ENCODE measurements at regions not wholly inside any gene's neighbourhood (a gene's known extent, or its start where the extent isn't known, plus 50 kb on each side); places are given as distances from the start of the nearest gene placed in this dataset.
"Not testable (repeated sequence)": the region's sequence is repeated elsewhere in the genome, so short reads cannot be mapped to it uniquely, and the experiment has no call there.

DNA sequence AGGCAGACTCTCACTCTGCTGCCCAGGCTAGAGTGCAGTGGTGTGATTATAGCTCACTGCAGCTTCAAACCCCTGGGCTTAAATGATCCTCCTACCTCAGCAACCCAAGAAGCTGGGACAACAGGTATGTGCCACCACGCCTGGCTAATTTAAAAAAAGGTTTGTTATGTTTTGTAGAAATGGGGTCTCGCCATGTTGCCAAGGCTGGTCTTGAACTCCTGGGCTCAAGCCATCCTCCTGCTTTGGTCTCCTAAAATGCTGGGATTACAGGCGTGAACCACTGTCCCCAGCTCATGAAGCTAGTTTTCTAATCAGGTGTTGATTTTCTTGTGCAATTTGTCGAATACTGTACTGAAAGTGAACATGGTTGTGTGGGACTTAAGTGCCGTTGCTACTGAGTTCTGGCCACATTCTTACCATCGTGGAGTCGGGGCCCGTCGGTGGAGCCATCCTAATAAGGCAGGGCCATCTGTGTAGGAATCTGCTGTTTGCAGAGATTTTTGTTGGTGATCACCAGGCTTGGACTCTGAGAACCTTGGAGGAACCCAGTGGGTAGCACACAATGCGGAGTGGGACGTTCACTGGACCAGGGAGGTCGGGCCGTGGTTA is 193.2 kb downstream of the GOLGA6L6 start:
- intact Hi-C loops (cut with micrococcal nuclease): no loop called here

GRCh38 chr15:20346082-20346805 is 195.4 kb downstream of the GOLGA6L6 start:
- intact Hi-C loops (cut with micrococcal nuclease): no loop called here

DNA sequence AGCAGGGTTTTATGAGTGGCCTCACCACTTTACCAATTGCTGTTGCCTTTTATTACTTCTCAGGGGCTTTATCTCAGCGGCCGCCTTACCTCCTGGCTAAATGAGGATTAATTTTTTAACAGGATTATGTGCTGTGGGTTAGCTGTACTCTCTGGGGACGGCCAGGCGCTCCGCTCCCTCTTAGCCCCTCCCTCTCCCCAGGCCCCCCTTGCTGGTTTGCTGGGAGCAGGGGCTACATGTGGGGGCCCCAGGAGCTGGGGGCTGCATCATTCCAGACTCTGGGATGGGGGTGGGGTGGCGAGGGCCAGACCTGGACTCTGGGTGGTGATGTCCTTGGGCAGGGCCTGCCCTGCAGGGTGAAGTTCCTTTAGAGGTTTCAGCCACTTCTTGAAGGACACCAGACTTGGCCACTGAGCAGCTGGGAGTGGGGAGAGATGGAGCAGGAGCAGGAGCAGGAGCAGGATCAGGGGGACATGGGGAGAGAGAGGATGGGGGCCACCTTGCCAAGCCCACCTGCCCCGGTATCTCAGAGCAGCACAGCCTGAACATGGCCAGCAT is 196.1 kb downstream of the GOLGA6L6 start:
- intact Hi-C loops (cut with micrococcal nuclease): no loop called here

- intact Hi-C loops (cut with micrococcal nuclease): no loop called here
Observed at GRCh38 chr15:20344601-20345400, 196.8 kb downstream of the GOLGA6L6 start.

GRCh38 chr15:20343395-20344211 is 198.0 kb downstream of the GOLGA6L6 start:
- intact Hi-C loops (cut with micrococcal nuclease): not testable (repeated sequence)

DNA sequence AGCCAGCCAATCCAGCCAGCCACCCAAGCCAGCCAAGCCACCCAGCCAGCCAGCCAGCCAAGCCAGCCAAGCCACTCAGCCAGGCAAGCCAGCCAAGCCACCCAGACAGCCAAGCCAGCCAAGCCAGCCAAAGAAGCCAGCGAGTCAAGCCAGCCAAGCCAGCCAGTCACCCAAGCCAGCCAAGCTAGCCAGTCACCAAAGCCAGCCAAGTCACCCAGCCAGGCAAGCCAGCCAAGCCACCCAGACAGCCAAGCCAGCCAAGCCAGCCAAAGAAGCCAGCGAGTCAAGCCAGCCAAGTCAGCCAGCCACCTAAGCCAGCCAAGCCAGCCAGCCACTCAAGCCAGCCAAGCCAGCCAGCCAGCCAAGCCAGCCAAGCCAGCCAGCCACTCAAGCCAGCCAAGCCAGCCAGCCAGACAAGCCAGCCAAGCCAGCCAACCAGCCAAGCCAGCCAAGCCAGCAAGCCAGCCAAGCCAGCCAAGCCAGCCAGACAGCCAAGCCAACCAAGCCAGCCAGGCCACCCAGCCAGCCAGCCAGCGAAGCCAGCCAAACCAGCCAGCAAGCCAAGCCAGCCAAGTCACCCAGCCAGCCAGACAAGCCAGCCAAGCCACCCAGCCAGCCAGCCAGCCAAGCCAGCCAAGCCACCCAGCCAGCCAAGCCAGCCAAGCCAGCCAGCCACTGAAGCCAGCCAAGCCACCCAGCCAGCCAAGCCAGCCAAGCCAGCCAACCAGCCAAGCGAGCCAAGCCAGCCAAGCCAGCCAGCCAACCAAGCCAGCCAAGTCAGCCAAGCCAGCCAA is 198.8 kb downstream of the GOLGA6L6 start:
- intact Hi-C loops (cut with micrococcal nuclease): not testable (repeated sequence)

- intact Hi-C loops (cut with micrococcal nuclease): no loop called here
Observed at GRCh38 chr15:20341901-20342600, 199.5 kb downstream of the GOLGA6L6 start.

DNA sequence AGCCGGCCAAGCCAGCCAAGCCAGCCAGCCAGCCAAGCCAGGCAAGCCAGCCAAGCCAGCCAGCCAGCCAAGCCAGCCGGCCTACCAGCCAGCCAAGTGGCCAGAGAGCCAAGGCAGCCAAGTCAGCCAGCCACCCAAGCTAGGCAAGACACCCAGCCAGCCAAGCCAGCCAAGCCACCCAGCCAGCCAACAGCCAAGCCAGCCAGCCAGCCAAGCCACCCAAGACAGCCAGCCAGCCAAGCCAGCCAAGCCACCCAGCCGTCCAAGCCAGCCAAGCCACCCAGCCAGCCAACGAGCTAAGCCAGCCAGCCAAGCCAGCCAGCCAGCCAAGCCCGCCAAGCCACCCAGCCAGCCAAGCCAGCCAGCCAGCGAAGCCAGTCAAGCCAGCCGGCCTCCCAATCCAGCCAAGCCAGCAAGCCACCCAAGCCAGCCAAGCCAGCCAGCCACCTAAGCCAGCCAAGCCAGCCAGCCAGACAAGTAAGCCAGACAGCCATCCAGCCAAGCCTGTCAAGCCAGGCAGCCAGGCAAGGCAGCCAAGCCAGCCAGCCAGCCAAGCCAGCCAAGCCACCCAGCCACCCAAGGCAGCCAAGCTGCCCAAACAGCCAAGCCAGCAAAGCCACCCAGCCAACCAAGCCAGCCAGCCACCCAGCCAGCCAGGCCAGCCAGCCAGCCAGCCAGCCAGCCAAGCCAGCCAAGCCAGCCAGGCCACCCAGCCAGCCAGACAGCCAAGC is 200.5 kb downstream of the GOLGA6L6 start:
- intact Hi-C loops (cut with micrococcal nuclease): no loop called here

DNA sequence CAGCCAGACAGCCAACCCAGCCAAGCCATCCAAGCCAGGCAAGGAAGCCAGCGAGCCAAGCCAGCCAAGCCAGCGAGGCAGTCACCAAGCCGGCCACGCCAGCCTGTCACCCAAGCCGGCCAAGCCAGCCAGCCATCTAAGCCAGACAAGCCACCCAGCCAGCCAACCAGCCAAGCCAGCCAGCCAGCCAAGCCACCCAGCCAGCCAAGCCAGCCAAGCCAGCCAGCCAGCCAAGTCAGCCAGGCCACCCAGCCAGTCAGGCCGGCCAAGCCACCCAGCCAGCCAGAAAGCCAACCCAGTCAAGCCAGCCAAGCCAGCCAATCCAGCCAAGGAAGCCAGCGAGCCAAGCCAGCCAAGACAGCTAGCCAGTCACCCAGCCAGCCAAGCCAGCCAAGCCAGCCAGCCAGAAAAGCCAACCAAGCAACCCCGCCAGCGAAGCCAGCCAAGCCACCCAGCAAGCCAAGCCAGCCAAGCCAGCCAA is 201.2 kb downstream of the GOLGA6L6 start:
- intact Hi-C loops (cut with micrococcal nuclease): no loop called here

DNA sequence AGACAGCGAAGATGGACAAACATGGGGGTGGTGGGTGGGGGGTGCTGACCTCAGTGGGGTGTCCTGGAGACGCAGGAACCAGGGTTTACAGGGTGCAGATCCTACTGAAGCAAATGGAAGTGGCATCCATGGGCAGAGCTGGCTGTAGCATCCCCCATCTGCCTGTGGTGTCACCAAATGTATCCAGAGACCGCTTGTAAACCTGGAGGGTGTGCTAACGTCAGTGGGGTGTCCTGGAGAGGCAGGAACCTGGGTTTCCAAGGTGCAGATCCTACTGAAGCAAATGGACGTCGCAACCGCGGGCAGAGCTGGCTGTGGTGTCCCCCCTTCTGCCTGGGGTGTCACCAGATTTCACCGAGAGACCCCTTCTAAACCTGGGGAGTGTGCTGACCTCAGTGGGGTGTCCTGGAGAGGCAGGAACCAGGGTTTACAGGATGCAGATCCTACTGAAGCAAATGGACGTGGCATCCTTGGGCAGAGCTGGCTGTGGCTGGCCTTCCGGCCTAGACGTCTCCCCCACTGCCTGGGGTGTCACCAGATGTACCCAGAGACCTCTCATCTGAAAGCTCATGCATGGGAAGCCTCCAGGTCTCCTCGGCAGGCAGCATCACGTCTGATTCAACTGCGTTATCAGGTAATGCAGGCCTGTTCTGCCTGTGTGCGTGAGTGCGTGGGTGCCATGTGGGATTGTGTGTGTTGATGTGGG is 202.4 kb downstream of the GOLGA6L6 start:
- intact Hi-C loops (cut with micrococcal nuclease): not testable (repeated sequence)

DNA sequence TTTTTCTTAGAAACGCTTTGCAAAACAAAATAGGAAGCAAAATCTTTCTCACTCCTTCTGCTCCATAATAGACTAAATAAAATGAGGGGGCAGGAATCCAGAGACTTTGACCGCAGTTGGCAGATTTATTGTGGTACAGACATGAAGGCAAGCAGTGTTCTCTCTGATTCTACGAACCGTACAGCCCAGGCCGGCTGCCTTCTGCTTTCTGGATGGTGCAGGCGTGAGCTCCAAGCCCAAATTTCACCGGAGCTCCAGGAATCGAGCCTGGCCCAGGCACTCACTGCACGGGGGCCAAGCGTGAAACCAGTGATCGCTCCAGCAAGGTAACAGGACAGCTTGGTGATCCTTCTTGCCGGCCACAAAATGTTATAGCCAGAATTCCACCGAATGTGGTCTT is 202.9 kb downstream of the GOLGA6L6 start:
- intact Hi-C loops (cut with micrococcal nuclease): not testable (repeated sequence)

GRCh38 chr15:20337238-20337637 is 204.4 kb downstream of the GOLGA6L6 start:
- intact Hi-C loops (cut with micrococcal nuclease): not testable (repeated sequence)

GRCh38 chr15:20334451-20334850 is 207.1 kb downstream of the GOLGA6L6 start:
- intact Hi-C loops (cut with micrococcal nuclease): not testable (repeated sequence)

- intact Hi-C loops (cut with micrococcal nuclease): not testable (repeated sequence)
Observed at GRCh38 chr15:20325751-20326150, 215.8 kb downstream of the GOLGA6L6 start.

DNA sequence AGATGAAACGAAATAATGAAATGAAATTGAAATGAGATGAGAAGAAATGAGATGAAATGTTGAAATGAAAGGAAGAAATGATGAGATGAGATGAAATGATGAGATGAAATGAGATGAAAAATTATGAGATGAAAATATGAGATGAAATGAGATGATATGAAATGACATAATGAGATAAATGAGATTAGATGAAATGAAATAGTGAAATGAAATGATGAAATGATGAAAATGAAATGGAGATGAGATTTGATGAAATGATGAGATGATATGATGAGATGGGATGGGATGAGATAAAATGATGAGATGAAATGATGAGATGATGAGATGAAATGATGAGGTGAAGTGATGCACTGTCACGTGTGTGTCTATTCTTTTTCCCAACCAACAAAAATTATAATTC is 224.5 kb downstream of the GOLGA6L6 start:
- intact Hi-C loops (cut with micrococcal nuclease): not testable (repeated sequence)

DNA sequence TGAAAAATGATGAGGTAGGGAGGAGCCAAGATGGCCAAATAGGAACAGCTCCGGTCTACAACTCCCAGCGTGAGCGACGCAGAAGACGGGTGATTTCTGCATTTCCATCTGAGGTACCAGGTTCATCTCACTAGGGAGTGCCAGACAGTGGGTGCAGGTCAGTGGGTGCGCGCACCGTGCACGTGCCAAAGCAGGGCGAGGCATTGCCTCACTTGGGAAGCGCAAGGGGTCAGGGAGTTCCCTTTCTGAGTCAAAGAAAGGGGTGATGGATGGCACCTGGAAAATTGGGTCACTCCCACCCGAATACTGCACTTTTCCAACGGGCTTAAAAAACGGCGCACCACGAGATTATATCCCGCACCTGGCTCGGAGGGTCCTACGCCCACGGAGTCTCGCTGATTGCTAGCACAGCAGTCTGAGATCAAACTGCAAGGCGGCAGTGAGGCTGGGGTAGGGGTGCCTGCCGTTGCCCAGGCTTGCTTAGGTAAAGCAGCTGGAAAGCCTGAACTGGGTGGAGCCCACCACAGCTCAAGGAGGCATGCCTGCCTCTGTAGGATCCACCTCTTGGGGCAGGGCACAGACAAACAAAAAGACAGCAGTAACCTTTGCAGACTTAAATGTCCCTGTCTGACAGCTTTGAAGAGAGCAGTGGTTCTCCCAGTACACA is 230.5 kb downstream of the GOLGA6L6 start:
- intact Hi-C loops (cut with micrococcal nuclease): not testable (repeated sequence)

DNA sequence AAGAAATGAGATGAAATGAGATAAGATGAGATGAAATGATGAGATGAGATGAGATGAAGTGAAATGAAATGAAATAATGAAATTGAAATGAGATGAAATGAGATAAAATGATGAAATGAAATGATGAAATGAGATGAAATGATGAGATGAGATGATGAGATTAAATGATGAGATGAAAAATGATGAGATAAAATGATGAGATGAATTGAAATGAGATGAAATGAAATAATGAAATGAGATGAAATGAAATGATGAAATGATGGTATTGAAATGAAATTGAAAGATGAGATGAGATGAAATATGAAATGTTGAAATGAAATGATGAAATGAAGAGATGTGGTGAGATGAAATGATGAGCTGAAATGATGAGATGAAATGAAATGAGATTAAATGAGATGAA is 231.0 kb downstream of the GOLGA6L6 start:
- intact Hi-C loops (cut with micrococcal nuclease): no loop called here

GRCh38 chr15:20309966-20310365 is 231.6 kb downstream of the GOLGA6L6 start:
- intact Hi-C loops (cut with micrococcal nuclease): not testable (repeated sequence)
